ENCODE measurements at regions not wholly inside any gene's neighbourhood (a gene's known extent, or its start where the extent isn't known, plus 50 kb on each side); places are given as distances from the start of the nearest gene placed in this dataset.

DNA sequence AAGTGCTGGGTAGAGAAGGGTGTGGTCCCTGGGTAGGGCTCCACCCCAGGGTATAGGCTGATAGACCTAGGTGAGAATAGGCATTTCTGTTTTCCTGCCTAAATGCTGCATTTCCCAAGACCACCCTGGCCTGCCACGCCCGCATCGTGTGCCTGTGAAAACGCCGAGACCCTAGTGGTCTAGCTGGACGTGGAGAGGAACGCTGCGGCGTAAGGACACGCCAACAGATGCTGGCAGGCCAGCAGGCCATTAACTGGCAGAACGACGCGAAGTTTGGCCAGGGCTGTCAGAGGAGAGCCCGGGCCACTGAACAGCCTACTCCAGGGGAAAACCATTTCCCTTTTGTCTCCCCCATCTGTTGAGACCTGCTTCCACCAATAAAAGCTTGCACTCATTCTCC is 373.2 kb upstream of the FIGN start (continued):
- no peak for TF ChIP-seq EP300 (IDR thresholded peaks at IDR 0.05; ENCODE audit: borderline replicate concordance in 1 of 2, low read depth in 2 of 2, low read length in 2 of 2)

All from H1 (cell line).